HG03095 (cell line): ENCODE measurements at regions not wholly inside any gene's neighbourhood (a gene's known extent, or its start where the extent isn't known, plus 50 kb on each side); places are given as distances from the start of the nearest gene placed in this dataset.
A peak's percentile ranks its signal among the peaks of the same experiment; 100 is the strongest.

ENCODE experiments used
- ATAC-seq: cut with Tn5 transposase; IDR thresholded peaks from one replicate; pipeline ENCODE4 v1.9.1; 2021; ENCODE audit warnings: moderate library complexity; ENCODE audit not compliant: unreplicated experiment

DNA sequence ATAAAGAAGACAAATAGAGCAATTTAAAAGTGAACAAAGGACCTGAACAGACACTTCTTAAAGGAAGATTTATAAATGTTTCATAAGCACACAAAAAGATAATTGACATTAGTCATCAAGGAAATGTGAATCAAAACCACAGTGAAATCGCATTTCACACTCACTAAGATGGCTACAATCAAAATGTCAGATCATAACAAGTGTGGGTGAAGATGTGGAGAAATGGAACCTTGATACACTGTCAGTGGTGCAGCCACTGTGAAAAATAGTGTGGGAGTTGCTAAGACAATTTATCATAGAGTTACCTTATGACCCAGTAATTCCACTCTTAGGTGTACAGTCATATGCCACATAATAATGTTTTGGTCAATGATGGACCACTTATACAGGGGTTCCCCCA lies 54.5 kb upstream of the HTR4 start:
- ATAC-seq = no peak

DNA sequence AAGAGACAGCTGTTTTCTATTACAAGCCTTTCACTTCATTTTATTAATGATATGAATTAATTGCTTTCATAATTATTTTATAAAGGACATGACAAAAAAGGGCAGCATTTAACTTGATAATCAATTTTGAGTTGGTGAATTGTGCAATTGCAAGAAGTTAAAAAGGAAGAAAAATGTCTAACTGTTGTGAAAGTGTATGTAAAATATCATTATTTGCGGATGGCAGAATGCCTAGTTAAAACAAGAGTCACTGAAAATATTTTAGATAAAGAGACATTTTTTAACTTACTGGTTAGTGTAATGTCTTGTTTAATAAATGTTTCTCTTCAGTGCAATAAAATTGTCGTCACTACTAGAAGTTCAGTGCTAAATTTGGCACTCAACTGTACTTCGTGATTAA lies 57.6 kb upstream of the HTR4 start:
- ATAC-seq = no peak

DNA sequence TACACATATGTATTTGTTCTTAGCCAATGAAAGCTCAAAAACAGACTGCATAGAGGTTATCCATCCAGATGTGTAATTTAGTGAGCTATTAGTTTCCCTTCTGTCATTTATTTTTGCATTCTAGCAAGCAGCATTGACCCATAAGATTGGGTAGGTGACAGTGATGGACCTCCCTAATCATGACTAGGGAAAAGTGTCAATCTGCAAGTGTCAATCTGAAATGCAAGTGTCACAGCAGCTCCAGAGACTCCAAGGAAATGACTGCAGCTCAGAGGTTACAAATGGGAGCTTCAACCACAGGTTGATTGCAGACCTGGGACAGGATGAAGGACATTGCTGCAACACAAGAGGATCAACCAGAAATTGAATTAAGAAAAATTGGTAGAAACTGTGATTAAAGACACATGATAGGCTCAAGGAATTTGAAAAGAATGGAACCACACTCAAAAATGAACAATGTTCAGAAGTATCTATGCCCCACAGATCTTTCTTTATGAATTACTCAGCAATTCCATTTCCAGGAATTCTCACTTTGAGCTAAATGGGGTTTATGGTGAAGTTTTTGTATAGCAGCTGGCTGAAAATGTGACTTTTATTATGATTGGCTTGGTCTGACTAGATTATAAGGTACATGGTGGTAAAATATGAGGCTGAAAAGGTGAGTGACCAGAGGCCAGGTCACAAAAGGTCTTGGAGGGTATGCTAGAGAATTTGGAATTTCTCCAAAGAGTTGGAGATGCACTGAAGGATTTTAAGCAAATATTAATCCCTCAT lies 59.6 kb upstream of the HTR4 start:
- no peak for ATAC-seq

DNA sequence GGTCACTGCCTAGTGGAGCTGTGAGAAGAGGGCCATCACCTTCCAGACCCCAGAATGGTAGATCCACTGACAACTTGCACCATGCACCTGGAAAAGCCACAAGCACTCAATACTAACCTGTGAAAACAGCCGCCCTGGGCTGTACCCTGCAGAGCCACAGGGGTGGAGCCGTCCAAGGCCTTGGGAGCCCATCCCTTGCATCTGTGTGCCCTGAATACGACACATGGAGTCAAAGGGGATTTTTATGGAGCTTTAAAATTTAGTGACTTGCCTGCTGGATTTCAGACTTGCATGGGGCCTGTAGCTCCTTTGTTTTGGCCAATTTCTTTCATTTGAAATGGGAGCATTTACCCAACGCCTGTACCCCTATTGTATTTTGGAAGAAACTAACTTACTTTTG lies 62.4 kb upstream of the HTR4 start:
- no peak for ATAC-seq

DNA sequence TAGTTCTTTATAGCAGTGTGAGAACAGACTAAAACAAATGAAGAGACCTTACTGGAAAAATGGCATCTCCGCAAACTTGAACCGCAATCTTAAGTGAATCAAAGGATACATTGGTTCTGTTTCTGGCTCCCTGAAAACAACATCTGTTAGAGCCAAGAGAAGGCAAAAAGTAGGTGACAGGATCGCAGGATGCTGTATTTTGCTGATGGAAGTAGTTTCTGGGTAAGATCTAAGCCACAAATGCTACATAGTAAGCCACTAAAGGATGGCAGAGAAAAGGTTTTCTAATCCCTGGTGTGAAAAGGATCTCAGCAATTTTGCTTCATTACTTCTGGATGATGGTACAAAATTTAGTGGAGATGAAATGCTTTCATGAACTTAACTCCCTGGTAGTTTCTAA lies 63.3 kb upstream of the HTR4 start:
- no peak for ATAC-seq

DNA sequence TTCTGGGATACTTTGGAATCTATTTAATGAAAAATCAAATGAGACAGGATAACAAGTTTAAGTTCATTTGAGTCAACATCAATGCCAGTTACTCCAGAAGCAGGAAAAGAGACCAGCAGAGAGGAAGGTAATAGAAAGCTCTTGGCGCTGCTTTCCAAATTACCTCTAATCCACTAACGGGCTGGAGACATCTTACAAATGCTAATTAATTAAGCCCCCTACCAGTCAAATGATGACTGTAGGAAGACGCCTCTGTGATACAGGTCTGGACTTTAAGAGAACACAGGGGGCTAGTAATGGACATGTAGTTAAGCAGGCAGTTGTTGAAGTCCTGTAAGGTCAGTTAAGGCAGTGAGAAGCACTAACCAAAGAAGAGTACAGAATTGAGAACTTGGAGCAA lies 65.3 kb upstream of the HTR4 start:
- no peak for ATAC-seq

DNA sequence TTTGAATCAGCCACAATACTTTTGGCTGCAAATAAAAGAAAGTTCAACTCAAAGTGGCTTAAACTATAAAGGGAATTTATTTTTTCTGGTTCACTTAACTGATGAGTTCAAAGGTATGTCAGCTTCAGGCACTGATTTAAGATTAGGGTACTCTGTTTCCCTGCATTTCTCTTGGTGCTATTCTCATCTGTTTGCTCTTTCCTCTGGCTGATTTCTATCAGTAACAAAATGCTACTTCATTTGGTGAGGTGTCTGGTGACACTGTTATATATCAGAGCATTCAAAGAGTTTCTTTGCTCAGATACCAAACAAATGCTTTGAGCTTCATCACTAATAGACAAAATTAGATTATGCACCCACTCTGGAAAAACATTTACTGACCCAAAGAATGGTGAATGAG lies 65.9 kb upstream of the HTR4 start:
- no peak for ATAC-seq

DNA sequence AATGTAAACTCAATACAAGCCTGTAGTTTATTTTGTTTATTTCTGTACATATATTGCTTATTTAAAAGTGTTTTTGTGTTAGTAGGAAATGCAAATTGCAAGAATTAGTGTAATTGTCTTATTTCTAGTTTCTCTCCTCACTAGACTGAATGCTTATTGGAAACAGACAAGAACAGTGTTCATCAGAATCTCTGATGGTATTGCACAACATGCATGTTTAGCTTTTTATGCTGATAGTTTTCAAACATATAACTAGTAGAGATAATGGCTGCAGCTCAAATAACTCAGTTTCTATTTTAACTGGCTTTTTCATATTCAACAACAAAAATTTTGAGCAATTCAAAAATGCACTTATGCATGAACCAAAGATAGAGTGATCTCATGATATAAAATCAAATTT lies 68.8 kb upstream of the HTR4 start:
- no peak for ATAC-seq

DNA sequence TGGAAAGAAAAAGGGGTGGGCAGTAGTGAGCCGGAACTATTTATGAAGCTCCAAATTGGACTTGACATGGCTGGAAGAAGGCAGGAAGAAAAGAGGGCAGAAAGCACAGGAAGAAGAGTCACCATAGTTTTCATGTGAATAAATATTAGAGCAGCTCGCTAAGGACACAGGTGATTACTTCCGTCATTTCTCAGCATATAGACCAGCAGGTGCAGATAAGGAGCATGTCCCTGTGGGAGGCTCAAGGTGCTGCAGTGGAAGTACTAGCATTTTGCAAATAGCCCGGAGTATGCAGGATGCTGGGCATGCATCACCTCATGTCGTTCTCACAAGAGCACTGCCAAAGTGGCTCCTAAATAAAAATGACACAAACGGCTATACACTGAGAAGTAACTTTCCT lies 71.3 kb upstream of the HTR4 start:
- no peak for ATAC-seq

DNA sequence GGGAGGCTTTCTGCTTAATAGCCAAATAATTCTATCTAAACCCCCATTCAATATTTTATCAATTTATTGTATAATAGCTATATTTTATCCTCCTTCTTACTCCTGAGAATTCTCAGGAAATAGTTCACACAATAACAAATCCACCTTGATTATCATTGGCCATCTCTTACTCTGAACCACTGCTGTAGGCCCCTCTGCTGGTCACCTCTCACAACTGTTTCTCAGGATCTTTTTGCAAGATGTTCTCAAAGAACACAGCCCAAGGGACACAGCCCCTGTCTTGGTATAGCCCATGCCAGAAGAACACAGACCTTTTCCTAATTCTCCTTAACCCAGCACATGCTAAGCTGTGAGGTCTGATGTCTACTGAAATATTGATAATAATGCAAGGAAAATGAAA lies 74.9 kb upstream of the HTR4 start:
- ATAC-seq = no peak

DNA sequence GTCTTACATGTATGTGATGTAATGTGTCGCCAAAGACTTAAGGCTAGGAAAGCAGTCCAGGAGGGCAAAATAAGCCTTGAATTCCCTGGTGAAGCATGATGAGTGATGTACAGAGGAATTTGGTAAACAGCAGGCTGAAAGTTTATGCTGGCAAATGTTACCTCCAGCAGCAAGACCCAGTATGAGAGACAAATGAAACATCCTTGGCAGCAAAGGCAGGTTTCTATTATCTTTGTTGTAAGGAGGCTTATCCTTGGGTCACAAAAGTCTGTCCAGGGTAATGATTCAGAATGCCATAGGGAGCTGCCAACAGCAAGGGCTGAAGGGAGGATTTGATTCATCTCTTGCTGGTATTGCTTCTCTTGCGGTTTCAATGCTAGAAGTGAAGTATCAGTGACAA lies 75.9 kb upstream of the HTR4 start:
- ATAC-seq = no peak

DNA sequence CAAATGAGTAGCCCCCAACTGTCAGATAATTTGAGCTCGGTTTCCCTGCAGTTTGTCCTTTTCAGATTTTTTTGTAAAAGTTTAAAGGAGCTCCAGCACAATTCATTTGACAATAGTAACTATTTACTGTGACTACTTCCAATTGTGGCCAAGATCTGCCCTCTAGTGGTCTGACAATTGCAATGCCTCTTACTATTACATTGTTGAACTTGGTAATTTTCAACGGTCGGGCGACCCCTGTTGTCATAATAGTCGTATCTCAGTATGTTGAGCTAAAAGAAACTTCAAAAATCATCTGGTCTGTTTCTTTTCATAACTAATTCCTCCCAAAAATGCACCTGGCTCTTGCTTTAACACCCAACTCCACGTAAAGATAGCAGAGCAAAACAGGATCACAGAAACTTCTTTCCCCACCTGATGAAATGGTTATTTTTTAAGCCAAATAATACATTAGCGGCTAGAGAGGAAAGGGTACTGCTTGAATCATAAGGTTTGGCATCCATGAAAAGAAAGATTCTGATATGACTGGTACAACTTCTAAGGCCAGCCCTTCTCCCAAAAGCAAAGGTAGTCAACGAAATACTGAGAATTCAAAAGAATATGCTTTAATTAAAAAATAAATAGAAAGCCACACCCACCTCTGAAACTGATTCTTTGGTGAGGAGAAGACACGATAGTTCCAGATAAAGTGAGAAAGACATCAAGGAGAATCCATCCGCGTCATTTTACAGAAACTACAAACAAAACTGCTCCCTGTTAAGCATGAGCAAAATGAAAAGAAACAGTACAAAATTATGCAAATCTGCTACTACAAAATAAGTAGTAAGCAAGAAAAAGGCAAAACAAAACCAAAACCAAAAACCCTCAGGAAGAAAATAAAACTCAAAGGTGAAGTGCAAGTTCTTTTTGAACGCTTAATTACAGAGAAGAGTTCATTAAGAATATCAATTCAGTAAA lies 76.9 kb upstream of the HTR4 start:
- peak; percentile 87 for ATAC-seq

DNA sequence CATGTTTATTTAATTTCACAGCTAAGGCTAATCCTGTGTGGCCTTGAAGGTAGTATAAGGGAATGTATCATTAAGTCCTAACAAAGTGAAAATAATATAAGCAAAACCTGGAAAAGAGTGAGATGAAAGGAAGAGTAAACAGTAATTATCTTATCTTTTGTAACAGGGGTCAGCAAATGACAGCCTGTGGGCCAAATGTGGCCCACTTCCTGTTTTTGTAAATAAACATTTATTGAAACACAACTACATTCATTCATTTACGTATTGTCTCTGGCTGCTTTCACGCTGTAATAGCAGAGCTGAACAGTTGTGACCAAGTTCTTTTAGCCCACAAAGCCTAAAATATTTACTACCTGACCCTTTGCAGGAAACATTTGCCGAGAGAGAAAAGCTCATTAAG lies 78.4 kb upstream of the HTR4 start:
- no peak for ATAC-seq

DNA sequence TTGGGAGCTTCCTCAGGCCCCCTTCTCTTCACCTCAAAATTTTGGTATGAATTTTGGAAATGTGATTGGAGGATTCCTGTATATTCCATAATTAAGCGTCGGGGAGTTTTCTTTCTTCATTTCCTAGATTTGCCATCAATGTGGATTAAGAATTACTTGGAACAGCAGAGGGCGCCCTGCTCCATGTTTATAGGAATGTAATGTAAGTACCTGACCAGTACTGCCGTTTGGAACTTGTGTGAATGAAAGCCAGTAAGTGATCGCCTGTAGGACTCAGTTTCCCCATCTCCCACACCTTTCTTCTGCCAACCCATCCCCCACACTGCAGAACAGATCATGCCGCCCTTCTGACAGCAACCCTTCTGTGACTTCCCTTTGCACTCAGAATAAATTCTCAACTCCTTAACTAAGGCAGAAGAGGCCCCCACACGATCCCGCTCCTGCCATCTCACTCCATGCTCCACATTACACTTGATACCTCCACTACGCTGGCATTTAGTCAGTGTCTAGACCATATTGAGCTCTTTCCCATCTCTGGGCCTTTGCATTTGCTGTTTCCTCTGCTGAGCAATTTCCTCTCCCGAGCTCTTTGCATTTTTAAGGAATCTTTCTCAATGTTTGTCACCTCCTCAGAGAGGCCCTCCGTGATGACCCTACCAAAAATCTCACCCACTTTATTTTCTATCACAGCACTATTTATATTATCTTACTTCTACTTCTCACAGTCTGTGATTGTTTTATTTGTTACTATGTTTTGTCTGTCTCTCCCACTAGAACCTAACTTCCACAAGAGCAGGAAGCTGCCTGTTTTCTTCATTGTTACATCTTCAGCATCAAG lies 79.5 kb upstream of the HTR4 start:
- no peak for ATAC-seq

DNA sequence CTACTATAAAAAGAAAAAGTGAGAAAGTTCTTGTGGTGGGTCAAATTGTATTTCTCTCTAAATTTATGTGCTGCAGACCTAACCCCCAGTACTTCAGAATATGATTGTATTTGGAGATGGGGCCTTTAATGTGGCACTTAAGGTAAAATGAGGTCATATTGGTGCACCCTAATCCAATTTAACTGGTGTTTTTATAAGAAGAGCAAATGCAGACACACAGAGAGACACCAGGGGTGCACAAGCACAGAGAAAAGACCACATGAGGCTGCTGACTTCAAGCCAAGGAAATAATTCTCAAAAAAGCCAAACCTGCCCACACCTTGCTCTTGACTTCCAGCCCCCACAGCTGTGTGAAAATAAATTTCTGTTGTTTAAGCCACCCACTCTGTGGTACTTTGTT lies 80.2 kb upstream of the HTR4 start:
- ATAC-seq = no peak

DNA sequence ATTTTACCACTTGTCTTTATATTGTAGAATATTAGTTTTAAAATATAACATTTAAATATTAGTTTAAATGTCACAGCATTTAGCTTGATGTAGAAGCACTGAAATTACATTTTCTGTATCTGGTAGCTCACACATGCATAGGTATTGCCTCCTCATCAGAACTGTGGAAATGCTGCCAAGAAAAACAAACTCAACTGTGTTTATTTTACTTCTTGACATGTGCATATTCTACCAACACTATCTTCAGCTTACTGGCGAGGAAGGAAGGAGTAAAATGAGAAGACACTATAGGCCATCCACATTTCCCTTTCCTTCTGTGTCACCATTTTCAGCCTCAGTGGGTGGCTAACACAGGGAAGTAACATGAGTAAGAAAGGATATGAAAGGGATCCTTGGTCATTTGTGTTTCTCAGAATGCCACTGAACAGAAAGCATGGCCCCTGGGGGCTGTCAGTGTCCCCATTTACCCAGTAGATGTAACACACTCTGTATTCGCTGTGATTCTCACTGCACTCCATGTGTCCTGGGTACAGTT lies 81.0 kb upstream of the HTR4 start:
- no peak for ATAC-seq

DNA sequence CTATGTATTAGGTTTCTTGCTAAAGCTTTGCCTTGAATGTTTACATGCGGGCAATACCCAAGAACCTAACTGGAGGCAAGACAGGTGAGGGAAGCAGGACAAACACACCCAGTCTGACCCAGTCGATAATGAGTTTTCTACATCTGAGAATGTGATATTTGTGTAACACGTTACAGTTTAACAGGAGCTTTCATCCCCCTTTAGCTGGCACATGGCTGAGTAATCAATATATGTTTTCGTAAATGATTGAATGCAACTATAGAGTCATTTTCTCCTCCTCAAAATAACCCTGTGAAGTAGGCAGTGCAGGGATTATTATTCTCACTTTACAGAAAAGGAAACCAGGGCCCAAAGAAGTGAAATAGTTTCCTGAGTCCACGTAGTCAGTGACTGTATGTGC lies 84.7 kb upstream of the HTR4 start:
- no peak for ATAC-seq

DNA sequence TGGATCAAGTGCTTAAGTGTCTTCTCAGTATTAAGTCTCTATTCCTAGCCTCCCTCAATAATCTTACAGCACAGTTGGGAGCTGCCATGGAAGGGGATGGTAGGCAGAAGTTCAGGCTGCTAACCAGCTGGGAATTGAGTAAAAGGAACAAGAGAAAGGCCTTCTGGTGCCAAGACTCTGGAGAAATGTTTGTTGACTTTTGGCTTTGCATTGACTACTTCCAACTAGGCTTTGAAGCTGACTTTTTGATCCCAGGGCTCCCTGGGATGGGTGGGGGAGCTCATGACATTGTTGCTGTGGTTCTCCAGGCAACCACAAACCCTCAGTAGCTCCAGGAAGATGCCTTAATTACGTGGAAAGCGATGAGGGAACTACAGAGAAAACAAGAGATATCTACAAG lies 85.2 kb upstream of the HTR4 start:
- ATAC-seq = no peak

DNA sequence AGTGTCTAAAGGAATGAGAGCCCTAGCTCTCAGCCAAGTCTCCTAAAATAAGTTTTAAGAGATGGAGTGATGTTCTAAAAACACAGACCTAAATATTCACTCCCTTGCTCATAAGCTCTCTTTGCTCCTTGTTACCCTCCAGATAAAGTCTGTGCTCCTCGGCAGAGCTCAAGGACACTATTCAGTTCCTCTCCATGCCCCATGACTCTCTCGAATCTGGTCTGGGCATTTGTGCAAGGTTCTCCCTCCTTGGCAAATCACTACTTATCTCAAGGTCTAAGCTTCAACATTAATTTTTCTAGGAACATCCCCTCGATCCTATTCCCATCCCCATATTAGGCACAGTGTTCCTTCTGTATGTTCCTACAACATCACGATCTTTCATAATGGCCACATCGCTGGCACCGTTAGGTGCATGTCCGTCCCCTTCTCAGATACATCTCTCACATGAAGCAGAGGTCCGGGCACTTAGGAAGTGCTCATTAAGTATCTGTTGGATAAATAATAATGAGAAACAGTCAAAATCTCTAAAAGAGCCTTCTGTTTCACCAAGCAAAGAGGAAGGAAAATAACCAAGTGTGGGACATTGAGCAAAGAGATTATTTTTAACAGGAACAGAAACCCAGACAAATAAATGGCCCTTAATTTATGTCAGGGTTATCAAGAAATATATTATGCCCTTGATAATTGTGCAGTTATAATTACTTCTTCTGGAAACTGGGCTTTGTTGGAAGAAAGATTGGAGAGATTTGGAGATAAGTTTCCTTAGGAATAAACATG lies 85.9 kb upstream of the HTR4 start:
- no peak for ATAC-seq

DNA sequence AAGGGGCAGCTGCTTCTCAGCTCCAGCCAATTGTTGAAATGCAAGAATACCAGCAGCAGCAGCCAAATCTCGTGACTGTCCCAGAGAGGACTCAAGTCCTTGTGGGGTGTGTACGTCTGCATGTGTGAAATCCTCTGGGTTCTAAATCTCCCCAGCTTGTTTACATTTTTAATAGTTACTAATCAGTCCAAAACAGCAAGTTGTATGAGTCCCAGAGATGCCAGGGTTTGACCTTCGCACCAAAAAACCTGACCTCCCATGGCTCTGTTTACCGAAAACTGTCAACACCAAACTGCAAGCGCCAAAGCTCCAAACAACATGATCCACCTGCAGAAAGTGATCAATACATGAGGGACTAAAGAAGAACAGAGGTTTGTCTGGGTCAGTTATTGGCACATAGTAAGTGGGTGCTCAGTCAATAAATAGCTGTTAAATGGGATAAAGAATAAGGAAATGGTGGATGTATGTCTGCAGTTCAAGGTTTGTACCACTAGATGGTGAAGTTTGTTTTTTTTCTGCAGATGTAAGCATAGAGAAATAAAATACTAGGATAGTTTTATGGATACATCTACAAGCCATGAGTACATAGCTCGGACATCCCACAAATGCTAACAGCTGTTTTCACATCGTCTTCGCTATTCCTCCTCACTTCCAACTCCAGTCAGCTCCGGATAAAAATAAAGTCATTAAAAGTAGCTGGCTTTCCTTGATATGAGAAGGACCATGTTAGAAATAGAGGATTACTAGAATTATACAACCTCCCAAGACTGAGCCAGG lies 85.3 kb upstream of the ADRB2 start:
- no peak for ATAC-seq
